CD4-positive, alpha-beta T cell (primary cell): ENCODE measurements at regions not wholly inside any gene's neighbourhood (a gene's known extent, or its start where the extent isn't known, plus 50 kb on each side); places are given as distances from the start of the nearest gene placed in this dataset.

Experiments used
- ATAC-seq: fragments of 200-7000 bp; cut with Tn5 transposase; one replicate; pipeline ENCODE4 v1.10.0; 2022; ENCODE audit warnings: mild to moderate bottlenecking; ENCODE audit not compliant: poor library complexity
- CTCF ChIA-PET: fragments of 350-600 bp; sonication (Branson Sonifier 250); formaldehyde crosslinking; loops from one replicate; lab custom pipeline; 2021; ENCODE audit warnings: antibody characterized with exemption, inconsistent platforms; lab: Charles Lee
- POLR2A ChIA-PET: fragments of 350-600 bp; sonication (Branson Sonifier 250); formaldehyde crosslinking; loops from one replicate; lab custom pipeline; 2021; ENCODE audit warnings: antibody characterized with exemption, inconsistent platforms; lab: Charles Lee
- DNase-seq, 14 experiments: peaks; one replicate each; pipeline ENCODE4 v3.0.0-alpha.2; 2013 to 2020; ENCODE audit warnings: mixed read lengths in 2 of 14
- H3K27ac ChIP-seq, 2 donors: one replicate each; pipeline versions ENCODE4 v1.5.1 to v1.7.0; 2013; ENCODE audit warnings: low read length in 2 of 2, low read depth in 1 of 2, mild to moderate bottlenecking in 1 of 2
- H3K27me3 ChIP-seq, 2 experiments: 1 replicate in 1 of 2; 2 replicates in 1 of 2; pipeline versions ENCODE4 v1.6.1 to v1.7.0; 2013; ENCODE audit warnings: low read length in 2 of 2, control low read depth in 1 of 2, mild to moderate bottlenecking in 1 of 2, moderate library complexity in 1 of 2; ENCODE audit not compliant: insufficient read depth in 2 of 2, control insufficient read depth in 1 of 2
- H3K36me3 ChIP-seq: one replicate; pipeline ENCODE4 v1.6.1; 2013; ENCODE audit warnings: low read length, control low read depth; ENCODE audit not compliant: insufficient read depth
- H3K4me1 ChIP-seq: one replicate; pipeline ENCODE4 v1.6.1; 2013; ENCODE audit warnings: low read length, control low read depth; ENCODE audit not compliant: insufficient read depth
- H3K4me3 ChIP-seq: one replicate; pipeline ENCODE4 v1.5.1; 2013; ENCODE audit warnings: mild to moderate bottlenecking, low read length, moderate library complexity
- H3K9me3 ChIP-seq, 2 experiments: 1 replicate in 1 of 2; 2 replicates in 1 of 2; pipeline versions ENCODE4 v1.6.1 to v1.7.0; 2013; ENCODE audit warnings: low read length in 2 of 2, mild to moderate bottlenecking in 2 of 2, control low read depth in 1 of 2, moderate library complexity in 1 of 2; ENCODE audit not compliant: control insufficient read depth in 1 of 2, insufficient read depth in 1 of 2
- H3K27ac Mint-ChIP-seq: one replicate; pipeline ENCODE4 v1.8.0; 2020; ENCODE audit warnings: mixed read lengths
- H3K27me3 Mint-ChIP-seq: one replicate; pipeline ENCODE4 v1.8.0; 2021; ENCODE audit warnings: mixed read lengths
- H3K36me3 Mint-ChIP-seq: one replicate; pipeline ENCODE4 v1.8.0; 2021; ENCODE audit warnings: low read depth, mixed read lengths
- H3K4me1 Mint-ChIP-seq: one replicate; pipeline ENCODE4 v1.8.0; 2021; ENCODE audit warnings: low read depth, mixed read lengths
- H3K4me3 Mint-ChIP-seq: one replicate; pipeline ENCODE4 v1.8.0; 2020; ENCODE audit warnings: mild to moderate bottlenecking, mixed read lengths
- H3K9me3 Mint-ChIP-seq: one replicate; pipeline ENCODE4 v1.8.0; 2020; ENCODE audit warnings: mixed read lengths
- intact Hi-C, 2 experiments: fragments of 100-400 bp; cut with DNase I in 1 of 2; cut with micrococcal nuclease in 1 of 2; formaldehyde crosslinking; loops; one replicate each; pipeline versions ENCODE4 v1.15.1 to v1.9.0; 2023 to 2025; cut with DNase I, micrococcal nuclease
- TF ChIP-seq, protein P1 (sequence below): fragments of 200-600 bp; IDR thresholded peaks from one replicate; pipeline ENCODE4 v1.8.0; 2022; ENCODE audit warnings: antibody characterized with exemption, mild to moderate bottlenecking

DNA sequence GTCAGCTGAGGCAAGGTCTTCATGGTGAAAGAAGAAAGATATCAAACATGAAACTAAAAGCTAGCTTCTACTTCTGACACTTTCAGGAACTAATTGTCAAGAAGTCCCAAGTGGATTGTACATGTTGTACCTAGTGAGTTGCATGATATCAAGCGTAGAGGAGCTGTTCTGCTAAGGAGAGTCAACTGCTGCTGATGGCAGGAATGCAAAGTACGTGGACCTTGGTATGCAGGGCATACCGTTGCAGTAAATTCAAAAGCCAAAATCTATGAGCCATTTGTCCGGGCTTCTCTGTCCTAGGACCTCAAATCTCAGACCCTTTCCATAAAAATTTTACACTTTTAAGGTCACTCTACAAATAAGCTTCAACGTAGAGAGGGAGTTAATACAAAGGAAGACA, 446.2 kb downstream of the KCTD8 start:
- ChIA-PET CTCF (no interaction called here), POLR2A (no interaction called here)
- Mint-ChIP-seq H3K4me3 (no peak overlapping the region), H3K27me3 (no peaks in the 10 kb centered on the region), H3K27ac (no peak overlapping the region), H3K36me3 (no peaks in the 10 kb centered on the region), H3K9me3 (peaks cover 3% of the 10 kb centered on the region), H3K4me1 (no peaks in the 10 kb centered on the region)
- TF ChIP-seq, protein P1, sequence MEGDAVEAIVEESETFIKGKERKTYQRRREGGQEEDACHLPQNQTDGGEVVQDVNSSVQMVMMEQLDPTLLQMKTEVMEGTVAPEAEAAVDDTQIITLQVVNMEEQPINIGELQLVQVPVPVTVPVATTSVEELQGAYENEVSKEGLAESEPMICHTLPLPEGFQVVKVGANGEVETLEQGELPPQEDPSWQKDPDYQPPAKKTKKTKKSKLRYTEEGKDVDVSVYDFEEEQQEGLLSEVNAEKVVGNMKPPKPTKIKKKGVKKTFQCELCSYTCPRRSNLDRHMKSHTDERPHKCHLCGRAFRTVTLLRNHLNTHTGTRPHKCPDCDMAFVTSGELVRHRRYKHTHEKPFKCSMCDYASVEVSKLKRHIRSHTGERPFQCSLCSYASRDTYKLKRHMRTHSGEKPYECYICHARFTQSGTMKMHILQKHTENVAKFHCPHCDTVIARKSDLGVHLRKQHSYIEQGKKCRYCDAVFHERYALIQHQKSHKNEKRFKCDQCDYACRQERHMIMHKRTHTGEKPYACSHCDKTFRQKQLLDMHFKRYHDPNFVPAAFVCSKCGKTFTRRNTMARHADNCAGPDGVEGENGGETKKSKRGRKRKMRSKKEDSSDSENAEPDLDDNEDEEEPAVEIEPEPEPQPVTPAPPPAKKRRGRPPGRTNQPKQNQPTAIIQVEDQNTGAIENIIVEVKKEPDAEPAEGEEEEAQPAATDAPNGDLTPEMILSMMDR = no peak
- Histone ChIP-seq H3K4me3 (no peak overlapping the region), H3K9me3 (no peaks in the 10 kb centered on the region), H3K36me3 (no peaks in the 10 kb centered on the region), H3K27me3 (no peaks in the 10 kb centered on the region), H3K4me1 (no peaks in the 10 kb centered on the region), H3K27ac (no peak overlapping the region)
- intact Hi-C loops = no loop called here
- ATAC-seq (no peak), DNase-seq (no peak)

DNA sequence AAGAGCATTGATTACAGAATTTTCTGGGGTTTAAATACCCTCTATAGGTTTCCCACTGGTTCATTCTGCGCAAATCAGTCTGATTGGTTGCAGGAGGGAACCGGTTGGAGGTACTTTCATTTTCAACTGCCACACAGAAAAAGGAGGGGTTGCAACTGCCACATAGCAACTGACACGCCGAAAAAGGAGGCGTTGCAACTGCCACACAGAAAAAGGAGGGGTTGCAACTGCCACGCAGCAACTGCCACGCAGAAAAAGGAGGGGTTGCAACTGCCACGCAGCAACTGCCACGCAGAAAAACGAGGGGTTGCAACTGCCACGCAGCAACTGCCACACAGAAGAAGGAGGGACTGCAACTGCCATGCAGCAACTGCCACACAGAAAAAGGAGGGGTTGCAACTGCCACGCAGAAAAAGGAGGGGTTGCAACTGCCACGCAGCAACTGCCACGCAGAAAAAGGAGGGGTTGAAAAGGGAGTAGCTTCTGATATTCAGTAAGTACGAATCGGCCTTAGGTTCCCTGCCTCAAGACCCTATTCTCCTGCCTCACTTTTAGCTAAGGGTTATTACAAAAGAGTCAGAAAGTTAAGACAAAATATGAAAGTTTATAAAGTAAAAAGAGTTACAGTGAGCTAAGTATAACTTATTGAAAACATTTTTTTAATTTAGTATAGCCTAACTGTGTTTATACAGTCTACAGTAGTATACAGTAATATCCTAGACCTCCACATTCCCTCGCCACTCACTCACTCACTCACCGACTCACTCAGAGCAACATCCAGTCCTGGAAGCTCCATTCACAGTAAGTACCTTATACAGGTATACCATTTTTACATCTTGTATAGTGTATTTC, 431.8 kb downstream of the KCTD8 start:
- TF ChIP-seq, protein P1 = no peak
- ATAC-seq (no peak), DNase-seq (no peak)
- H3K27me3 Mint-ChIP-seq = no peaks in the 10 kb centered on the region
- ChIA-PET CTCF (no interaction called here), POLR2A (no interaction called here)
- intact Hi-C loops = no loop called here
- H3K9me3 Mint-ChIP-seq = peaks cover 8% of the 10 kb centered on the region
- H3K4me3 ChIP-seq = no peak overlapping the region
- H3K27ac ChIP-seq = no peak overlapping the region
- H3K4me1 Mint-ChIP-seq = no peaks in the 10 kb centered on the region
- H3K36me3 Mint-ChIP-seq = no peaks in the 10 kb centered on the region
- H3K4me1 ChIP-seq = no peaks in the 10 kb centered on the region
- no peak overlapping the region for H3K4me3 Mint-ChIP-seq
- H3K27me3 ChIP-seq = no peaks in the 10 kb centered on the region
- no peak overlapping the region for H3K27ac Mint-ChIP-seq
- peaks cover 0 to 9% of the 10 kb centered on the region in 2 experiments for H3K9me3 ChIP-seq
- no peaks in the 10 kb centered on the region for H3K36me3 ChIP-seq

DNA sequence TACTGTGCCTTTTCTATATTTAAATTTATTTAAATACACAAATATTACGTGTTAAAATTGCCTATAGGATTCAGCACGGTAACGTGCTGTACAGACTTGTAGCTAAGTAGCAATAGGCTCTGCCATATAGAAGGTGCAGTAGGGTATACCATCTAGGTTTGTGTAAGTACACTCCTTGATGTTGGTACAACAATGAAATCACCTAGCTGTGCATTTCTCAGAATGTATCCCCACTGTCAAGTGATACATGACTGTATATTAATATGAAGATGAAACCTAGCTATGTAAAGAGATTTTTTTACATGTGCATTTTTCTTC, 431.2 kb downstream of the KCTD8 start:
- H3K27ac Mint-ChIP-seq = no peak overlapping the region
- no peaks in the 10 kb centered on the region for H3K4me1 ChIP-seq
- ChIA-PET POLR2A (no interaction called here), CTCF (no interaction called here)
- TF ChIP-seq, protein P1 = no peak
- H3K27ac ChIP-seq = no peak overlapping the region
- H3K4me3 ChIP-seq = no peak overlapping the region
- H3K4me3 Mint-ChIP-seq = no peak overlapping the region
- H3K27me3 ChIP-seq = no peaks in the 10 kb centered on the region
- ATAC-seq = no peak
- no peaks in the 10 kb centered on the region for H3K4me1 Mint-ChIP-seq
- H3K9me3 ChIP-seq = peaks cover 0 to 9% of the 10 kb centered on the region in 2 experiments
- H3K27me3 Mint-ChIP-seq = no peaks in the 10 kb centered on the region
- peaks cover 8% of the 10 kb centered on the region for H3K9me3 Mint-ChIP-seq
- H3K36me3 Mint-ChIP-seq = no peaks in the 10 kb centered on the region
- no peak for DNase-seq
- intact Hi-C loops = no loop called here
- H3K36me3 ChIP-seq = no peaks in the 10 kb centered on the region
